Activated CD4-positive, alpha-beta memory T cell treated with anti-CD3 and anti-CD28 coated beads for 36 hours (primary cell): ENCODE measurements at regions not wholly inside any gene's neighbourhood (a gene's known extent, or its start where the extent isn't known, plus 50 kb on each side); places are given as distances from the start of the nearest gene placed in this dataset.
A peak's percentile ranks its signal among the peaks of the same experiment; 100 is the strongest.
"Not testable (repeated sequence)": the region's sequence is repeated elsewhere in the genome, so short reads cannot be mapped to it uniquely, and the experiment has no call there.

ENCODE experiments used
- CTCF ChIA-PET: fragments of 350-600 bp; sonication (Branson Sonifier 250); formaldehyde crosslinking; loops from one replicate; lab custom pipeline; 2021; ENCODE audit warnings: antibody characterized with exemption, inconsistent platforms; lab: Charles Lee
- POLR2A ChIA-PET: fragments of 350-600 bp; sonication (Branson Sonifier 250); formaldehyde crosslinking; loops from one replicate; lab custom pipeline; 2021; ENCODE audit warnings: antibody characterized with exemption; lab: Charles Lee
- DNase-seq: peaks from one replicate; pipeline ENCODE4 v3.0.0-alpha.2; 2020
- H3K27ac Mint-ChIP-seq: one replicate; pipeline ENCODE4 v1.8.0; 2021; ENCODE audit warnings: mixed read lengths
- H3K27me3 Mint-ChIP-seq: one replicate; pipeline ENCODE4 v1.8.0; 2021; ENCODE audit warnings: mixed read lengths
- H3K36me3 Mint-ChIP-seq: one replicate; pipeline ENCODE4 v1.8.0; 2021; ENCODE audit warnings: mixed read lengths
- H3K4me1 Mint-ChIP-seq: one replicate; pipeline ENCODE4 v1.8.0; 2021; ENCODE audit warnings: low read depth, mixed read lengths
- H3K4me3 Mint-ChIP-seq: one replicate; pipeline ENCODE4 v1.8.0; 2021; ENCODE audit warnings: mild to moderate bottlenecking, mixed read lengths
- H3K9me3 Mint-ChIP-seq: one replicate; pipeline ENCODE4 v1.8.0; 2021; ENCODE audit warnings: mixed read lengths
- intact Hi-C: fragments of 100-400 bp; cut with micrococcal nuclease; formaldehyde crosslinking; loops from one replicate; pipeline ENCODE4 v1.15.1; 2023

- CTCF ChIA-PET = no interaction called here
- intact Hi-C loops = no loop called here
Measured at GRCh38 chr1:820962-821361, 102.8 kb upstream of the SAMD11 start.

GRCh38 chr1:826808-827207 is 96.9 kb upstream of the SAMD11 start:
- H3K36me3 Mint-ChIP-seq, H3K9me3 Mint-ChIP-seq, CTCF ChIA-PET, H3K27me3 Mint-ChIP-seq, POLR2A ChIA-PET, intact Hi-C loops, DNase-seq: not testable (repeated sequence)
- H3K4me1 Mint-ChIP-seq = peaks cover 33% of the 10 kb centered on the region
- peak overlapping the region; percentile 94 for H3K27ac Mint-ChIP-seq
- peak overlapping the region; percentile 83 for H3K4me3 Mint-ChIP-seq

More at GRCh38 chr1:820962-821361, 102.8 kb upstream of the SAMD11 start:
- DNase-seq = no peak
- Mint-ChIP-seq H3K27ac (no peak overlapping the region), H3K9me3 (no peaks in the 10 kb centered on the region), H3K4me3 (no peak overlapping the region), H3K4me1 (peaks cover 22% of the 10 kb centered on the region), H3K36me3 (peaks cover 1% of the 10 kb centered on the region), H3K27me3 (no peaks in the 10 kb centered on the region)
- POLR2A ChIA-PET = no interaction called here

GRCh38 chr1:827211-828063 is 96.3 kb upstream of the SAMD11 start:
- H3K9me3 Mint-ChIP-seq, H3K27me3 Mint-ChIP-seq, intact Hi-C loops, CTCF ChIA-PET, H3K36me3 Mint-ChIP-seq, POLR2A ChIA-PET: not testable (repeated sequence)
- peak; percentile 97 for DNase-seq
- Mint-ChIP-seq H3K4me1 (peaks cover 33% of the 10 kb centered on the region), H3K4me3 (peak overlapping the region; percentile 83), H3K27ac (peak overlapping the region; percentile 94)

GRCh38 chr1:829324-829723 is 94.4 kb upstream of the SAMD11 start:
- intact Hi-C loops, POLR2A ChIA-PET, H3K27me3 Mint-ChIP-seq, H3K4me3 Mint-ChIP-seq, H3K27ac Mint-ChIP-seq, H3K9me3 Mint-ChIP-seq, DNase-seq, CTCF ChIA-PET: not testable (repeated sequence)
- Mint-ChIP-seq H3K36me3 (peaks cover 10% of the 10 kb centered on the region), H3K4me1 (peaks cover 33% of the 10 kb centered on the region)

GRCh38 chr1:829932-830331 is 93.8 kb upstream of the SAMD11 start:
- POLR2A ChIA-PET, DNase-seq, H3K4me3 Mint-ChIP-seq, CTCF ChIA-PET, H3K27ac Mint-ChIP-seq, H3K9me3 Mint-ChIP-seq, H3K27me3 Mint-ChIP-seq, intact Hi-C loops: not testable (repeated sequence)
- Mint-ChIP-seq H3K36me3 (peaks cover 10% of the 10 kb centered on the region), H3K4me1 (peaks cover 31% of the 10 kb centered on the region)

GRCh38 chr1:830750-831149 is 93.0 kb upstream of the SAMD11 start:
- Mint-ChIP-seq H3K36me3 (peaks cover 10% of the 10 kb centered on the region), H3K4me1 (peaks cover 24% of the 10 kb centered on the region)
- intact Hi-C loops, H3K27ac Mint-ChIP-seq, H3K4me3 Mint-ChIP-seq, CTCF ChIA-PET, DNase-seq, H3K27me3 Mint-ChIP-seq, H3K9me3 Mint-ChIP-seq, POLR2A ChIA-PET: not testable (repeated sequence)

GRCh38 chr1:831522-831921 is 92.2 kb upstream of the SAMD11 start:
- H3K27ac Mint-ChIP-seq = no peak overlapping the region
- ChIA-PET POLR2A (no interaction called here), CTCF (no interaction called here)
- H3K4me1 Mint-ChIP-seq = peaks cover 19% of the 10 kb centered on the region
- H3K27me3 Mint-ChIP-seq = peaks cover 1% of the 10 kb centered on the region
- H3K4me3 Mint-ChIP-seq = no peak overlapping the region
- intact Hi-C loops = no loop called here
- H3K36me3 Mint-ChIP-seq = peaks cover 10% of the 10 kb centered on the region
- DNase-seq = no peak
- no peaks in the 10 kb centered on the region for H3K9me3 Mint-ChIP-seq

- H3K4me3 Mint-ChIP-seq = no peak overlapping the region
- POLR2A ChIA-PET = no interaction called here
- intact Hi-C loops = no loop called here
- peaks cover 1% of the 10 kb centered on the region for H3K27me3 Mint-ChIP-seq
- H3K4me1 Mint-ChIP-seq = peaks cover 17% of the 10 kb centered on the region
- H3K9me3 Mint-ChIP-seq = no peaks in the 10 kb centered on the region
- peaks cover 10% of the 10 kb centered on the region for H3K36me3 Mint-ChIP-seq
- DNase-seq = no peak
- H3K27ac Mint-ChIP-seq = no peak overlapping the region
- CTCF ChIA-PET = no interaction called here
Measured at GRCh38 chr1:832136-832535, 91.6 kb upstream of the SAMD11 start.

GRCh38 chr1:833226-833625 is 90.5 kb upstream of the SAMD11 start:
- DNase-seq, H3K27me3 Mint-ChIP-seq, H3K9me3 Mint-ChIP-seq, H3K4me3 Mint-ChIP-seq, H3K27ac Mint-ChIP-seq, CTCF ChIA-PET, intact Hi-C loops, POLR2A ChIA-PET: not testable (repeated sequence)
- peaks cover 19% of the 10 kb centered on the region for H3K4me1 Mint-ChIP-seq
- peaks cover 10% of the 10 kb centered on the region for H3K36me3 Mint-ChIP-seq

- H3K27me3 Mint-ChIP-seq, H3K9me3 Mint-ChIP-seq, intact Hi-C loops, CTCF ChIA-PET, POLR2A ChIA-PET, H3K27ac Mint-ChIP-seq, H3K4me3 Mint-ChIP-seq, DNase-seq: not testable (repeated sequence)
- Mint-ChIP-seq H3K36me3 (peaks cover 12% of the 10 kb centered on the region), H3K4me1 (peaks cover 20% of the 10 kb centered on the region)
Measured at GRCh38 chr1:835509-835908, 88.2 kb upstream of the SAMD11 start.

- H3K27ac Mint-ChIP-seq, CTCF ChIA-PET, DNase-seq, H3K27me3 Mint-ChIP-seq, POLR2A ChIA-PET, H3K4me3 Mint-ChIP-seq, H3K9me3 Mint-ChIP-seq, intact Hi-C loops: not testable (repeated sequence)
- Mint-ChIP-seq H3K4me1 (peaks cover 32% of the 10 kb centered on the region), H3K36me3 (peaks cover 13% of the 10 kb centered on the region)
Measured at GRCh38 chr1:837601-838000, 86.1 kb upstream of the SAMD11 start.

GRCh38 chr1:838291-838690 is 85.4 kb upstream of the SAMD11 start:
- intact Hi-C loops, H3K9me3 Mint-ChIP-seq: not testable (repeated sequence)

GRCh38 chr1:840592-840991 is 83.1 kb upstream of the SAMD11 start:
- CTCF ChIA-PET, intact Hi-C loops, POLR2A ChIA-PET, H3K27me3 Mint-ChIP-seq, H3K9me3 Mint-ChIP-seq, H3K27ac Mint-ChIP-seq, H3K36me3 Mint-ChIP-seq, DNase-seq, H3K4me3 Mint-ChIP-seq: not testable (repeated sequence)
- H3K4me1 Mint-ChIP-seq = peaks cover 52% of the 10 kb centered on the region

More at GRCh38 chr1:838291-838690, 85.4 kb upstream of the SAMD11 start:
- H3K27ac Mint-ChIP-seq, H3K4me3 Mint-ChIP-seq, H3K36me3 Mint-ChIP-seq, H3K27me3 Mint-ChIP-seq, DNase-seq, POLR2A ChIA-PET, CTCF ChIA-PET: not testable (repeated sequence)
- peaks cover 39% of the 10 kb centered on the region for H3K4me1 Mint-ChIP-seq
